ENCODE measurements at regions not wholly inside any gene's neighbourhood (a gene's known extent, or its start where the extent isn't known, plus 50 kb on each side); places are given as distances from the start of the nearest gene placed in this dataset.

- TF ChIP-seq CTCF (IDR thresholded peaks at IDR 0.05) (no peak), EZH2 (IDR thresholded peaks at IDR 0.05; ENCODE audit: borderline replicate concordance, insufficient read depth, low read depth, low read length, poor library complexity, severe bottlenecking) (no peak)
Measured at GRCh38 chr4:104811727-104812126, 317.0 kb upstream of the CXXC4 start.
